WTC11 (cell line): ENCODE measurements at regions not wholly inside any gene's neighbourhood (a gene's known extent, or its start where the extent isn't known, plus 50 kb on each side); places are given as distances from the start of the nearest gene placed in this dataset.

Source experiments
- ATAC-seq: fragments of 200-7000 bp; cut with Tn5 transposase; 2 replicates; pipeline ENCODE4 v1.10.0; 2021; ENCODE audit warnings: mild to moderate bottlenecking, moderate library complexity
- CTCF ChIA-PET: fragments of 300-600 bp; sonication (Branson Sonifier 250); formaldehyde crosslinking; loops from one replicate; lab custom pipeline; 2021; ENCODE audit warnings: antibody characterized with exemption; lab: Charles Lee
- POLR2A ChIA-PET: fragments of 350-600 bp; sonication (Branson Sonifier 250); formaldehyde crosslinking; loops from one replicate; lab custom pipeline; 2021; ENCODE audit warnings: antibody characterized with exemption; lab: Charles Lee
- DNase-seq: peaks from one replicate; pipeline ENCODE4 v3.0.0; 2021; ENCODE audit warnings: low spot score
- H3K27ac Mint-ChIP-seq: 2 replicates; pipeline ENCODE4 v1.8.0; 2021; ENCODE audit warnings: mixed read lengths
- H3K27me3 Mint-ChIP-seq: 2 replicates; pipeline ENCODE4 v1.8.0; 2021; ENCODE audit warnings: low read depth, mild to moderate bottlenecking, moderate library complexity, mixed read lengths
- H3K36me3 Mint-ChIP-seq: 2 replicates; pipeline ENCODE4 v1.8.0; 2021; ENCODE audit warnings: mixed read lengths
- H3K4me1 Mint-ChIP-seq: 2 replicates; pipeline ENCODE4 v1.8.0; 2022; ENCODE audit warnings: mixed read lengths
- H3K4me3 Mint-ChIP-seq: 2 replicates; pipeline ENCODE4 v1.8.0; 2021; ENCODE audit warnings: mild to moderate bottlenecking, moderate library complexity, mixed read lengths
- H3K9me3 Mint-ChIP-seq: 2 replicates; pipeline ENCODE4 v1.8.0; 2021; ENCODE audit warnings: mixed read lengths
- ESRRA ChIP-seq: sonication (generic); formaldehyde crosslinking; IDR thresholded peaks from 2 replicates; pipeline ENCODE4 v1.8.1; 2022; ENCODE audit warnings: mild to moderate bottlenecking, missing genetic modification reagents, borderline replicate concordance
- ETV6 ChIP-seq: sonication (generic); formaldehyde crosslinking; IDR thresholded peaks from 2 replicates; pipeline ENCODE4 v1.8.1; 2022; ENCODE audit warnings: mild to moderate bottlenecking, missing genetic modification reagents
- IRF2 ChIP-seq: sonication (generic); formaldehyde crosslinking; IDR thresholded peaks from 2 replicates; pipeline ENCODE4 v1.8.0; 2022; ENCODE audit warnings: low read depth, missing genetic modification reagents, borderline replicate concordance
- KAT7 ChIP-seq: sonication (generic); formaldehyde crosslinking; IDR thresholded peaks from 2 replicates; pipeline ENCODE4 v1.8.1; 2023; ENCODE audit warnings: missing genetic modification reagents, mild to moderate bottlenecking, borderline replicate concordance
- NFATC4 ChIP-seq: fragments of 250-450 bp; sonication (Bioruptor Pico); IDR thresholded peaks from 2 replicates; pipeline ENCODE4 v1.9.0; 2021; ENCODE audit warnings: mild to moderate bottlenecking
- NR2C2 ChIP-seq: sonication (generic); formaldehyde crosslinking; IDR thresholded peaks from 2 replicates; pipeline ENCODE4 v1.8.0; 2022; ENCODE audit warnings: mild to moderate bottlenecking, missing genetic modification reagents
- RORB ChIP-seq: fragments of 250-450 bp; sonication (Bioruptor Pico); IDR thresholded peaks from 2 replicates; pipeline ENCODE4 v1.9.0; 2021; ENCODE audit warnings: mild to moderate bottlenecking
- ZBTB21 ChIP-seq: sonication (generic); formaldehyde crosslinking; IDR thresholded peaks from 2 replicates; pipeline ENCODE4 v1.8.1; 2023; ENCODE audit warnings: mild to moderate bottlenecking, missing genetic modification reagents, borderline replicate concordance
- ZNF232 ChIP-seq: sonication (generic); formaldehyde crosslinking; IDR thresholded peaks from 2 replicates; pipeline ENCODE4 v1.8.0; 2022; ENCODE audit warnings: mild to moderate bottlenecking, missing genetic modification reagents
- ZNF671 ChIP-seq: fragments of 250-450 bp; sonication (Bioruptor Pico); IDR thresholded peaks from 2 replicates; pipeline ENCODE4 v1.8.0; 2021; ENCODE audit warnings: mild to moderate bottlenecking
- TF ChIP-seq, protein P1 (sequence below): fragments of 250-450 bp; sonication (Bioruptor Pico); IDR thresholded peaks from 2 replicates; pipeline ENCODE4 v1.9.0; 2021; ENCODE audit warnings: mild to moderate bottlenecking
- TF ChIP-seq, protein P2 (sequence below): fragments of 250-450 bp; sonication (Bioruptor Pico); IDR thresholded peaks from 2 replicates; pipeline ENCODE4 v1.8.0; 2021; ENCODE audit warnings: mild to moderate bottlenecking
- TF ChIP-seq, protein P3 (sequence below): fragments of 250-450 bp; sonication (Bioruptor Pico); IDR thresholded peaks from 2 replicates; pipeline ENCODE4 v1.9.0; 2021; ENCODE audit warnings: mild to moderate bottlenecking
- TF ChIP-seq, protein P4 (sequence below): sonication (generic); formaldehyde crosslinking; IDR thresholded peaks from 2 replicates; pipeline ENCODE4 v1.8.1; 2023; ENCODE audit warnings: mild to moderate bottlenecking, missing genetic modification reagents
- TF ChIP-seq, protein P5 (sequence below): sonication (generic); formaldehyde crosslinking; IDR thresholded peaks from 2 replicates; pipeline ENCODE4 v1.8.0; 2022; ENCODE audit warnings: missing genetic modification reagents

DNA sequence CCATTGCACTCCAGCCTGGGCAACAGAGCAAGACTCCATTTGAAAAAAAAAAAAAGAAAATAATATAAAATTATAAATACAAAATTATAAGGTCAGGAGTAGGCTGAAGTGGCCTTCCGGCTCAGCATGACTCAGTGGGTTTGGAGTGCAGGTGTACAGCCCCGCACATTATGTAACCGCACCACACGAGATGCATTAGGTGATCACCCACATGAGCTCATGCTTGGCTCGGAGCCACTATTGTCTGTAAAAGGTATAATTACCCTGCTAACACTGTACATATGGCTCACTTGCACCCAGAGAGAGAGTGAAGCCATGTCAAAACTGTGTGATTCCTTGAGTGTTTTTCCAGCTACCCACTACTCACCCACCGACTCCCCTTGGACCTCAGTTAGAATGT is 557.0 kb downstream of the SLC6A15 start:
- H3K36me3 Mint-ChIP-seq: no peaks in the 10 kb centered on the region
- TF ChIP-seq ZBTB21 (CRISPR knock-in tag): no peak
- TF ChIP-seq ZNF232: no peak
- no peak for DNase-seq
- POLR2A ChIA-PET: no interaction called here
- H3K9me3 Mint-ChIP-seq: peaks cover 3% of the 10 kb centered on the region; the same call in 1 of the 2 replicates
- H3K27ac Mint-ChIP-seq: no peak overlapping the region
- H3K27me3 Mint-ChIP-seq: no peaks in the 10 kb centered on the region
- H3K4me1 Mint-ChIP-seq: peaks cover 3% of the 10 kb centered on the region; the same call in 1 of the 2 replicates
- no peak overlapping the region for H3K4me3 Mint-ChIP-seq
- ATAC-seq: no peak
- CTCF ChIA-PET: no interaction called here

DNA sequence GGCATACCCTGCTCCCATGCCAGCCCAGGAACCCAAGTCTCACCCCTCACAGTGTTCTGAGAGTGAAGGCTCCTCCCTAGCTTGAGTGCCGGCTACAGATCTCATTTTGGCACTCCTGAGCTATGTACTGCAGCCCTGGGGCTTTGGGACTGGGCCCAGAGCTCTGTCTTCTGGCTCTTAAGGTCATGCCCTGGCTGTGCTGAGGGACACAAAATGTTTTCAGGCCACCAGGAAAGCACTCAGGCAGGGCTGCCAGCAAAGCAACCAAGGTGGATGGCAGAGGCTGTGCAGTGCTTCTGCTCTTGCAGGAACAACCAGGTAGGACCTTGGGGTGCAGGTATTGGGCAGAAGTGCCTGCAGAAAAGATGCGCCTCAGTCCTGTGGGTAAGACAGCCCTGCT is 564.0 kb downstream of the SLC6A15 start:
- Mint-ChIP-seq H3K4me1 (peaks cover 3% of the 10 kb centered on the region; the same call in 1 of the 2 replicates), H3K27ac (no peak overlapping the region), H3K36me3 (peaks cover 6% of the 10 kb centered on the region), H3K4me3 (no peak overlapping the region), H3K27me3 (no peaks in the 10 kb centered on the region; the same call in 1 of the 2 replicates), H3K9me3 (peaks cover 24% of the 10 kb centered on the region)
- POLR2A ChIA-PET: no interaction called here
- TF ChIP-seq ETV6 (CRISPR knock-in tag) (no peak), NFATC4 (CRISPR knock-in tag) (no peak), NR2C2 (CRISPR knock-in tag) (no peak), IRF2 (CRISPR knock-in tag) (no peak)
- TF ChIP-seq, protein P1, sequence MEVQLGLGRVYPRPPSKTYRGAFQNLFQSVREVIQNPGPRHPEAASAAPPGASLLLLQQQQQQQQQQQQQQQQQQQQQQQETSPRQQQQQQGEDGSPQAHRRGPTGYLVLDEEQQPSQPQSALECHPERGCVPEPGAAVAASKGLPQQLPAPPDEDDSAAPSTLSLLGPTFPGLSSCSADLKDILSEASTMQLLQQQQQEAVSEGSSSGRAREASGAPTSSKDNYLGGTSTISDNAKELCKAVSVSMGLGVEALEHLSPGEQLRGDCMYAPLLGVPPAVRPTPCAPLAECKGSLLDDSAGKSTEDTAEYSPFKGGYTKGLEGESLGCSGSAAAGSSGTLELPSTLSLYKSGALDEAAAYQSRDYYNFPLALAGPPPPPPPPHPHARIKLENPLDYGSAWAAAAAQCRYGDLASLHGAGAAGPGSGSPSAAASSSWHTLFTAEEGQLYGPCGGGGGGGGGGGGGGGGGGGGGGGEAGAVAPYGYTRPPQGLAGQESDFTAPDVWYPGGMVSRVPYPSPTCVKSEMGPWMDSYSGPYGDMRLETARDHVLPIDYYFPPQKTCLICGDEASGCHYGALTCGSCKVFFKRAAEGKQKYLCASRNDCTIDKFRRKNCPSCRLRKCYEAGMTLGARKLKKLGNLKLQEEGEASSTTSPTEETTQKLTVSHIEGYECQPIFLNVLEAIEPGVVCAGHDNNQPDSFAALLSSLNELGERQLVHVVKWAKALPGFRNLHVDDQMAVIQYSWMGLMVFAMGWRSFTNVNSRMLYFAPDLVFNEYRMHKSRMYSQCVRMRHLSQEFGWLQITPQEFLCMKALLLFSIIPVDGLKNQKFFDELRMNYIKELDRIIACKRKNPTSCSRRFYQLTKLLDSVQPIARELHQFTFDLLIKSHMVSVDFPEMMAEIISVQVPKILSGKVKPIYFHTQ: no peak
- TF ChIP-seq, protein P2, sequence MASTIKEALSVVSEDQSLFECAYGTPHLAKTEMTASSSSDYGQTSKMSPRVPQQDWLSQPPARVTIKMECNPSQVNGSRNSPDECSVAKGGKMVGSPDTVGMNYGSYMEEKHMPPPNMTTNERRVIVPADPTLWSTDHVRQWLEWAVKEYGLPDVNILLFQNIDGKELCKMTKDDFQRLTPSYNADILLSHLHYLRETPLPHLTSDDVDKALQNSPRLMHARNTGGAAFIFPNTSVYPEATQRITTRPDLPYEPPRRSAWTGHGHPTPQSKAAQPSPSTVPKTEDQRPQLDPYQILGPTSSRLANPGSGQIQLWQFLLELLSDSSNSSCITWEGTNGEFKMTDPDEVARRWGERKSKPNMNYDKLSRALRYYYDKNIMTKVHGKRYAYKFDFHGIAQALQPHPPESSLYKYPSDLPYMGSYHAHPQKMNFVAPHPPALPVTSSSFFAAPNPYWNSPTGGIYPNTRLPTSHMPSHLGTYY (CRISPR knock-in tag): no peak
- DNase-seq (no peak), ATAC-seq (no peak)
- CTCF ChIA-PET: no interaction called here

DNA sequence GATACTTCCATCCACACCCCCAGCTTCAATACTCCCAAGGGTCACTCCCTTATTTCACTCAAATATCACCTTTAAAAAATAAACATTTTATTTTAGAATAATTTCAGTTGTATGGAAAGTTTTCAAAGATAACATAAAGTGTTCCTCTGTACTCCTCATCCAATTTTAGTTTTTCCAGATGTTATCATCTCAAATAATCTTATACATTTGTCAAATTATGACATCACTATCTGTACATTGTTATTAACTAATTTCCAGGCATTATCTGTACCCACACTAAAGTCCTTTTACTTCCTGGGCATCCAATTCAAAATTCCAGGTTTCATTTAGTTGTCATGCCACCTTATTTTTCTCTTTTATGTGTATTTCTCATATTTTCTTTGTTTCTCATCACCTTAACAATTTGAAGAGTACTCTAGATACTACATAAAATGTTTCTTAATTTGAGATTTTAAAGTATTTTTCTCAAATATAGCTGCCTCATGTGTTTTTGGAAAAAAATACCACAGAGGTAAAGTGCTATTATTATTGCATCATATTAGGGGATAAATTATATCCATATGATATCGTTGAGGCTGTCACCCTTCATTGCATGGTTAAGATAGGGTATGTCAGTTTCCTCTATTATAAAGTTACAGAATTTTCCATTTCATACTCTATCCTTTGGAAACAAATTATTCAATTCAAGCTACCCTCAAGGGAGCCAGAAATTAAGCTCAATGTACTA is 571.0 kb downstream of the SLC6A15 start:
- ChIA-PET CTCF (no interaction called here), POLR2A (no interaction called here)
- no peak for TF ChIP-seq KAT7 (CRISPR knock-in tag)
- TF ChIP-seq, protein P3, sequence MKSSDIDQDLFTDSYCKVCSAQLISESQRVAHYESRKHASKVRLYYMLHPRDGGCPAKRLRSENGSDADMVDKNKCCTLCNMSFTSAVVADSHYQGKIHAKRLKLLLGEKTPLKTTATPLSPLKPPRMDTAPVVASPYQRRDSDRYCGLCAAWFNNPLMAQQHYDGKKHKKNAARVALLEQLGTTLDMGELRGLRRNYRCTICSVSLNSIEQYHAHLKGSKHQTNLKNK (CRISPR knock-in tag): no peak
- TF ChIP-seq, protein P4, sequence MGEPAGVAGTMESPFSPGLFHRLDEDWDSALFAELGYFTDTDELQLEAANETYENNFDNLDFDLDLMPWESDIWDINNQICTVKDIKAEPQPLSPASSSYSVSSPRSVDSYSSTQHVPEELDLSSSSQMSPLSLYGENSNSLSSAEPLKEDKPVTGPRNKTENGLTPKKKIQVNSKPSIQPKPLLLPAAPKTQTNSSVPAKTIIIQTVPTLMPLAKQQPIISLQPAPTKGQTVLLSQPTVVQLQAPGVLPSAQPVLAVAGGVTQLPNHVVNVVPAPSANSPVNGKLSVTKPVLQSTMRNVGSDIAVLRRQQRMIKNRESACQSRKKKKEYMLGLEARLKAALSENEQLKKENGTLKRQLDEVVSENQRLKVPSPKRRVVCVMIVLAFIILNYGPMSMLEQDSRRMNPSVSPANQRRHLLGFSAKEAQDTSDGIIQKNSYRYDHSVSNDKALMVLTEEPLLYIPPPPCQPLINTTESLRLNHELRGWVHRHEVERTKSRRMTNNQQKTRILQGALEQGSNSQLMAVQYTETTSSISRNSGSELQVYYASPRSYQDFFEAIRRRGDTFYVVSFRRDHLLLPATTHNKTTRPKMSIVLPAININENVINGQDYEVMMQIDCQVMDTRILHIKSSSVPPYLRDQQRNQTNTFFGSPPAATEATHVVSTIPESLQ (CRISPR knock-in tag): no peak
- H3K4me3 Mint-ChIP-seq: no peak overlapping the region
- no peaks in the 10 kb centered on the region for H3K27me3 Mint-ChIP-seq
- H3K36me3 Mint-ChIP-seq: peaks cover 4% of the 10 kb centered on the region
- no peak for DNase-seq
- H3K4me1 Mint-ChIP-seq: no peaks in the 10 kb centered on the region
- ATAC-seq: no peak
- H3K9me3 Mint-ChIP-seq: peaks cover 17% of the 10 kb centered on the region
- H3K27ac Mint-ChIP-seq: no peak overlapping the region

DNA sequence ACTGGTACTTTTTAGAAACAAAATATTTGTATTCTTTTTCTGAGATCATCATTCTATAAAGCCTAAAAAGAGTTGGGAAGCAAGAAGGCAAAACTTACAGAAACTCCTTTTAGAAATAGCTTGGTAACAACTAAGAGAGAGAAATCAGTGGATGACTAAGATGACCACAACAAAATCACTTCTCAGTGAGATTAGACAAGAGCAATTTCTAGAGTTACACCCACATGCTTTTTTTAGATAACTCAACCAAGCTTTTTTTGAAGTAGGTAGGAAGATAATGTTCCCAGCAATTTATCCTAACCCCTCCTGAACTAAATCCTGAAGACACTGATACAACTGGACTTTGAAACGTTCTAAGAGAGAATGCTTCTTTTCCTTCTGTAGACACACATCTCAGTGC is 576.4 kb downstream of the SLC6A15 start:
- H3K9me3 Mint-ChIP-seq: no peaks in the 10 kb centered on the region
- H3K36me3 Mint-ChIP-seq: no peaks in the 10 kb centered on the region
- ATAC-seq: no peak
- H3K27ac Mint-ChIP-seq: no peak overlapping the region
- no peak overlapping the region for H3K4me3 Mint-ChIP-seq
- H3K4me1 Mint-ChIP-seq: peaks cover 2% of the 10 kb centered on the region
- H3K27me3 Mint-ChIP-seq: no peaks in the 10 kb centered on the region
- TF ChIP-seq, protein P5, sequence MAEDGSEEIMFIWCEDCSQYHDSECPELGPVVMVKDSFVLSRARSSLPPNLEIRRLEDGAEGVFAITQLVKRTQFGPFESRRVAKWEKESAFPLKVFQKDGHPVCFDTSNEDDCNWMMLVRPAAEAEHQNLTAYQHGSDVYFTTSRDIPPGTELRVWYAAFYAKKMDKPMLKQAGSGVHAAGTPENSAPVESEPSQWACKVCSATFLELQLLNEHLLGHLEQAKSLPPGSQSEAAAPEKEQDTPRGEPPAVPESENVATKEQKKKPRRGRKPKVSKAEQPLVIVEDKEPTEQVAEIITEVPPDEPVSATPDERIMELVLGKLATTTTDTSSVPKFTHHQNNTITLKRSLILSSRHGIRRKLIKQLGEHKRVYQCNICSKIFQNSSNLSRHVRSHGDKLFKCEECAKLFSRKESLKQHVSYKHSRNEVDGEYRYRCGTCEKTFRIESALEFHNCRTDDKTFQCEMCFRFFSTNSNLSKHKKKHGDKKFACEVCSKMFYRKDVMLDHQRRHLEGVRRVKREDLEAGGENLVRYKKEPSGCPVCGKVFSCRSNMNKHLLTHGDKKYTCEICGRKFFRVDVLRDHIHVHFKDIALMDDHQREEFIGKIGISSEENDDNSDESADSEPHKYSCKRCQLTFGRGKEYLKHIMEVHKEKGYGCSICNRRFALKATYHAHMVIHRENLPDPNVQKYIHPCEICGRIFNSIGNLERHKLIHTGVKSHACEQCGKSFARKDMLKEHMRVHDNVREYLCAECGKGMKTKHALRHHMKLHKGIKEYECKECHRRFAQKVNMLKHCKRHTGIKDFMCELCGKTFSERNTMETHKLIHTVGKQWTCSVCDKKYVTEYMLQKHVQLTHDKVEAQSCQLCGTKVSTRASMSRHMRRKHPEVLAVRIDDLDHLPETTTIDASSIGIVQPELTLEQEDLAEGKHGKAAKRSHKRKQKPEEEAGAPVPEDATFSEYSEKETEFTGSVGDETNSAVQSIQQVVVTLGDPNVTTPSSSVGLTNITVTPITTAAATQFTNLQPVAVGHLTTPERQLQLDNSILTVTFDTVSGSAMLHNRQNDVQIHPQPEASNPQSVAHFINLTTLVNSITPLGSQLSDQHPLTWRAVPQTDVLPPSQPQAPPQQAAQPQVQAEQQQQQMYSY (CRISPR knock-in tag): no peak
- TF ChIP-seq RORB (CRISPR knock-in tag): no peak
- TF ChIP-seq ZNF671: no peak
- TF ChIP-seq, protein P3 (CRISPR knock-in tag): no peak
- no peak for TF ChIP-seq ESRRA (CRISPR knock-in tag)
- TF ChIP-seq, protein P4 (CRISPR knock-in tag): no peak
- no peak for DNase-seq
- ChIA-PET CTCF (no interaction called here), POLR2A (no interaction called here)
